Left forelimb (tissue), 1 donor: ENCODE measurements at regions not wholly inside any gene's neighbourhood (a gene's known extent, or its start where the extent isn't known, plus 50 kb on each side); places are given as distances from the start of the nearest gene placed in this dataset.
"Not testable (repeated sequence)": the region's sequence is repeated elsewhere in the genome, so short reads cannot be mapped to it uniquely, and the experiment has no call there.

Source experiments
- DNase-seq: peaks from one replicate; pipeline ENCODE4 v3.0.0-alpha.2; 2018; ENCODE audit warnings: low spot score

GRCh38 chr5:74402553-74402952, 238.0 kb downstream of the ENC1 start:
- no peak for DNase-seq

DNA sequence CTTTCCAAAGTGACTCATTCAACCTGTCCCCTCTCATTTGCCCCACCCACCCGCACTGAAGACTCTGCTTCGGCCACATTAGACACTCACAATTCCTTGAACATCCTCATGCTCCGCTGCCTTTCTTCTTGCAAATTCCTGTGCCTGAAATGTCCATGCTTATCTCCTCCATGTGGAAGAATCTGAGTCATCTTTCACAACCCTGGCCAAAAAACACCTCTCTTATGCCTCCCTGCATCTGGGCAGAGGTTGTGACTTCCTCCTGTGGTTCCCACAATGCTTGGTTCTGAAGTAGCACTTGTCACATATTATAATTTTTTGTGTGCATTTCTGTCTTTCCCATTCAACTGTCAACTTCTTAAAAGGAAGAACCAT, 238.6 kb downstream of the ENC1 start:
- no peak for DNase-seq

DNA sequence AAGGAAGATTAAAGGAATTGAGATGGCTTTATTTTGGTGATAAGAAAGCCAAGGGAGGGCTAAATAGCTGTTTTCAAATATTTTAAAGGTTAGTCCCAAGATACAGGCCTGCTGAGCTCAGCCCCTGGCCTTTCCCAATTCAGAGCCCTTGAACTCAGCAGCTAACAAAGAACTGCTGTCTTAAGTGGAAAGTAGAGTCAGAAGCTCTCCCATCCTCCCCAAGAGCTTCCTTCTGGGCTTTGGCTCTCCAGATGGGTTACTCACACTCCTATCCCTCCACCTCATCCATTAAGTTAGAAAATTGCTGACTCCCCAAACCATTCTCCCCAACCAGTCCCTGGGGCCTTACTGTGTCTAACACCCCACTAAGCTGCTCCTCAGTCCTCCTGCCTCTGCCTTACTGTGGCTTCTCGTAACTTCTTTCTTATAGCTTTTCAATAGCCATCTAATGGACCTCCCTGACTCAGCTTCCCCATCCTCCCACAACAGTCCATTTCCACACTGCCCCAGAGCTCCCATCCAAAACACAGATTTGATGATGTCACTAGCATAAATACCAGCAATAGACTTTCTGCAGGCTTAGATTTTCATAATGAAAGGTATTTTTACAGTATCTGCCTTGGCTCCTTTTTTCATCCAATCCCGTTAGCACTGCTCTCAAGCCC, 239.1 kb downstream of the ENC1 start:
- DNase-seq: no peak

DNA sequence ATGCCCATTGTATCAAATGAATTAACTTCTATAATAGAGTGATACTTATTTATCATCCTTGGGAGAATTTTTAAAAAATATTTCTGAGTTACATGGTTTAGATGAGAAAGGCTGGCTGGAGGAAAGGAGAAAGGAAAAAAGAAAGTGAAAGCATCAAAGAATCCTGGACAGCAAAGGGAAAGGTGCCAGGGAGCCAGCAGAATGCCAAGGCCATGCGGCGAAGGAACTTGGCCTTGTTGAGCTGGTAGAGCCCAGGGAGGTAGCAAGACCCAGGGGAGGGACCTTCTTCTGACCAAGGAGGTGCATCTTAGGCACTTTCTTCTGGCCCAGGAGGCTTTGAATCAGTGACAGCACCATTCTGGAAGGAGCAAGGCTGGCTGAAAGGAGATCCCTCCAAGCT, 240.5 kb downstream of the ENC1 start:
- no peak for DNase-seq

DNA sequence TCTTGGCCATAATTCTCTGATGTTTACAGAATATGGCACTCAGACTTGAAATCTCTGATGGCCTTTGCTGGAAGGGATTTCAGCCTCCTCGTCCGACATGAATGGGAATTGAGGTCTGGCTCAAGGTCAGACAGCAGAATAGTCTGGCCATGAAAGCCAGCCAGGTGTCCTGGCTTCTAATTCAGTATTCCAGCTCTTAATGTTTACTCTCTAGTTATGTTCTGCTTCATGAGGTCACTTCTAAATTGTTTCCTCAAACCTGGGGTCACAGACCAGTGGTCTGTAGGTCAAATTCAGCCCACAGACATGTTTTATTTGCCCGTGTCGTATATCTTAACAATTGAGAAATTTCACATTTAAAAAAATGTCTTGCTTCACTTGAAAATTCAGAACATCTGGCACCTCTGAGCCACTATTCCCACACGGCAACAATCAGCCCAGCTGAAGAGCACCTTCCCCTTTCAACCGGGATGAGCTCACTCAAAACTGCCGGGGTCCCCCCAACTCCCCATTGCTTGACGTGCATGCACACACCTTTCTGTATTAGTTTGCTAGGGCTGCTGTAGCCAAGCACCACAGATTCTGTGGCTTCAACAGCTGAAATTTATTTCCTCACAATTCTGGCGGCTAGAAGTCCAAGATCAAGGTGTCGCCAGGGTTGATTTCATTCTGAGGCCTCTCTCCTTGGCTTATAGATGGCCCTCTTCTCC, 243.5 kb downstream of the ENC1 start:
- DNase-seq: no peak

DNA sequence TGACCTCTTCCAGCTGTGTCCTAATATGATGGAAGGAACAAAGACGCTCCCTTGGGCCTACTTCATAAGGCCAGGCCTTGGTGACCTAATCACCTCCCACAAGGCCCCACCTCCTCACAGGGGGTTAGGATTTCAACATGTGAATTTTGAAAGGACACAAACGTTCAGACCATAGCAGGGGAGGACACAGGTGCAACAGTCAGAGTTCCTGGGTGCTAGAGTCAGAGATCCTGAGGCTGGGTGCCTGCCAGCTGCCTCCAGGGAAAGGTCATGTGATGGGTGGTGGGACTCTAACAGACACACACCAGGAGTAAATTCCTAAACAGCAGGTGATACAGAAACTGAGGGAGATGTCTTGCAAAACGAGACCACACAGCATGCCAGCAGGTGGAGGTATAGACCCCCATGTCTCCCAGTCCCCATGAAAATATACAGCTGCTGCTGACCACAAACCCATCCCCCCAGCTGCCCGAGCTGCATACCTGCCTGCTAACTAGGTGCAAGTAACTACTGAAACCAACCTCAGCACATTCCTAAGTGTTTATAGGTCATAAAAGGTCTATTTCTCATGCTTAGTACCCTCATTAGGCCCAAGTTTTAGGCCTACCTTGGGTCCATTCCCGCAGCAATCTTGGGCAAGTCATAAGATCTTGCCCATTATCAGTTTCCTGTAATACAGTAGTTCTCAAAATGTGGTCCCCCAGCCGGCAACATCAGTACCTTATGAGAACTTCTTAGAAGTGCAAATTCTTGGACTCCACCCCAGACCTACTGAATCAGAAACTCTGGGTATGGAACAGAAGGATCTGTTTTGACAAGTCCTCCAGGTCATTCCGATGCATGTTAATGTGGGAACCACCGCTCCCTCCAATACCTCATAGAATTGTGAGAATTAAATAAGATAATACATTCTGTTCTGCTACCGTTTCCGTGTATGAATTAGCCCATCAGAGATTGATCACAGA, 245.3 kb downstream of the ENC1 start:
- DNase-seq: no peak

DNA sequence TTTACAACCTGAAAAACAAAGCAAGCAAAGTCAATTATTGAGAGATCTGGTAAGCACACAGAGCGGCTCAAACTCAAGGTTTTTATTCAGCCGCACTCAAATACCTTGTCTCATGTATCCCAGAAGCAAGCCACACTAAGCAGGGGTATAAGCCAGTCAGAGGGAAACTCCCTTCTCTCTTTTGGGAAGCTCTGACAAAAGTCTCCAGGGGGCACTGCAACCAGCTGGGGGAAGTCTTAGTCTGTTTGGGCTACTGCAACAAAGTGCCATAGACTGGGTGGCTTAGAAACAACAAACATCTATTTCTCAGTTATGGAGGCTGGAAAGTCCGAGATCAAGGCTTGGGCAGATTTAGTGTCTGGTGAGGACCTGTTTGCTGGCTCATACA, 246.0 kb downstream of the ENC1 start:
- DNase-seq: no peak

GRCh38 chr5:74393943-74394342, 246.6 kb downstream of the ENC1 start:
- no peak for DNase-seq

DNA sequence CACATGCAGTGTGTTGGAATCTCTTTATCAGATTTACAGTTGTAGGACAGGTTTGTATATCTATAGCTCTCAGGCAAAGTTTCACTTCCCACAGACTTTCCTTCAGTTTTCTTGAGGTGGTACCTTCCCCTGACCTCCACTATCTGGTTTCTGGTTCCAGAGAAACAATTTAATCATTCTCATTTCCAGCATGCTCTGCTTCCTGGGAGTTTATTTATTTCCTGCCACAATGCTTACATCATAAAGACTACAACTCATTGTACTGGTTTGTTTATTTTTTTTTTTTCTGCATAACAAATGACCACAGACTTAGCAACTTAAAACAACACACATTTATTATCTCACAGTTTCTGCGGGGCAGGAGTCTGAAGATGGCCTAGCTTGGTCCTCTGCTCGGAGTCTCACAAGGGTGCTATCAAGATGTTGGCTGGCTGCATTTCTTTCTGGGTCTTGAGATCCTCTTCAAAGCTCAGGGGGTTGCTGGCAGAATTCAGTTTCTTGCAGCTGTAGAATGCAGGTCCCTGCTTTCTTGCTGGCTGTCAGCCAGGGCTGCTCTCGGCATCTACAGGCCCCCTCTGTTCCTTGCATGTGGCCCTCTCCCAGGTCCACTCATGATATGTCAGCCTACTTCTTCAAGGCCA, 247.7 kb downstream of the ENC1 start:
- DNase-seq: no peak

GRCh38 chr5:74391410-74391809, 249.1 kb downstream of the ENC1 start:
- DNase-seq: no peak

- no peak for DNase-seq
Observed at GRCh38 chr5:74390822-74391221, 249.7 kb downstream of the ENC1 start.

- no peak for DNase-seq
Observed at GRCh38 chr5:74390306-74390637, 250.3 kb downstream of the ENC1 start.

DNA sequence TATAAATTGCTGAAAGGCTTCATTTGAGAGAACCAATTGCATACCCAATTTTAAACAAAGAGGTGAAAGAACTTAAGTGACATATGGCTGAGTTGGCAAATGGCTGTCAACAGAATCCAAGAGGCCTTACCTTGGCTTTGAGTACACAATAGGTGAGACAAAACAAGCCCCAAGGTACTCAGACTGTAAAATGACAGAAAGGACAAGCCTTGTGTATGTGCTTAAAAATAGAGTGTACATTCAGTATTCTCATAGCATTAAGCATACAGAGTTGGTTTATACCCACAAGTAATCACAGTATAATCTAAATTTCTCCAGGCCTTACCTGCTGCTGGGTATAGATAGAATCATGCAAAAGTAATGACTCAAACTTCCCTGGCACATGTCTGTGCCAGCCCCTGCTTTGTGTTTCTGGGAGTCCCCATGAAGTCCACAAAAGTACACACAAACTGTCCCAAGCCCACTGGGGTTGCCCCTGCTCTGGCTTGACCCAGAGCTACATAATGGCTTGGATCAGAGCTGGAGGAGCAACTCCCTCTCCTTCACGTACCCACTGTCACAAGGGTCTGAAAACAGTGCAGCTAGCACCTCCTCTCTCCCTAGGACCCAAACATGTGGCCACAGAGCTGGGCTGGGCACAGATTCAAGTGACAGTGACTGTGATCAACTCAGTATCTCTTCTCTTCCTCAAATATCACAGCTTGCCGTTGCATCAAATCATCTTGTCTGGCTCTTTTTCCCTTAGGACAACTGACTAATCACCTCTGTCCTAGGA, 250.8 kb downstream of the ENC1 start:
- no peak for DNase-seq

DNA sequence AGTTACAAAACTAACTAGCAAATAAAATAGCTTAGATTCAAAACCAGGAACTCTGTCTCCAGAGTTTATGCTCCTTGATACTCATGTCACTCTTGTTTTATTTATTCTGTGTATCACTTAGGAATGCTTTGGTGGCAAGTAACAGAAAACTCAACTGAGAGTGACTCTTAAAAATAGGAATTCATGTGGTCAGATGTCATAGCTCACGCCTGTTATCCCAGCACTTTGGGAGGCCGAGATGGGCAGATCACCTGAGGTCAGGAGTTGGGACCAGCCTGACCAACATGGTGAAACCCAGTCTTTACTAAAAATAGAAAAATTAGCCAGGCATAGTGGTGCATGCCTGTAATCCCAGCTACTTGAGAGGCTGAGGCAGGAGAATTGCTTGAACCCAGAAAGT, 252.1 kb downstream of the ENC1 start:
- not testable (repeated sequence) for DNase-seq

DNA sequence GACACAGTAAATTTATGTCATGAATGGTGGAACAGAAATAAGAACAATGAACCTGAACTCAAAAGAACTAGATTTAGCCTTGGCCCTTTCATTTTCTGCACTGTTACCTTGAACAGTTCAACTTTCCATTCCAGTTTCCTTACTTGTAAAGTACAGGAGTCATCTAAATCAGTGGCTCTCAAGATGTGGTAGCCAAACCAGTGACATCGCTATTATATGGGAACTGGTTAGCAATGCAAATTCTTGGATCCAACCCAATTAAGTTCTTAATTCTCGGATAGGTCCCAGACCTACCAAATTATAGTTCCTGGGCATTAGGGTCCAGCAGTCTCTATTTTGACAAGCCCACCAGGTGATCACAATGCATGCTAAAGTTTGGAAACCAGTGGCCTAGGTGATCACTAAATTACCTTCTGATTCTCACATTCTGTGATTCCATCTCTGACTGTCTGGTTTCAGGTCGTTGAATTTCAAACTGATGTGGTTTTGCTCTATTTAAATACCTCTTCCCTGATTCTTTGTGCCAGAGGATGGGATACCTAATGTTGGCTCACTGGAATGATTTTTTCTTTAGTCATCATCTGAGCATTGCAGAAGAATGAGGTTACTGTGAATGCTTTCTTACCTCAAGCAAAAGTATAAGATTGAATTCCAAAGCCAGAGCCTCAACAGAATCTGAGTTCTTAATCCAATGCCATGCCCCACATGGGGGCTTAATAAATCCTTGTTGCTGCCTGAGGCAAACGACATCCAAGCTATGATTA, 253.8 kb downstream of the ENC1 start:
- DNase-seq: no peak

- no peak for DNase-seq
Observed at GRCh38 chr5:74384851-74385250, 255.7 kb downstream of the ENC1 start.

- no peak for DNase-seq
Observed at GRCh38 chr5:74382987-74383593, 257.4 kb downstream of the ENC1 start.

DNA sequence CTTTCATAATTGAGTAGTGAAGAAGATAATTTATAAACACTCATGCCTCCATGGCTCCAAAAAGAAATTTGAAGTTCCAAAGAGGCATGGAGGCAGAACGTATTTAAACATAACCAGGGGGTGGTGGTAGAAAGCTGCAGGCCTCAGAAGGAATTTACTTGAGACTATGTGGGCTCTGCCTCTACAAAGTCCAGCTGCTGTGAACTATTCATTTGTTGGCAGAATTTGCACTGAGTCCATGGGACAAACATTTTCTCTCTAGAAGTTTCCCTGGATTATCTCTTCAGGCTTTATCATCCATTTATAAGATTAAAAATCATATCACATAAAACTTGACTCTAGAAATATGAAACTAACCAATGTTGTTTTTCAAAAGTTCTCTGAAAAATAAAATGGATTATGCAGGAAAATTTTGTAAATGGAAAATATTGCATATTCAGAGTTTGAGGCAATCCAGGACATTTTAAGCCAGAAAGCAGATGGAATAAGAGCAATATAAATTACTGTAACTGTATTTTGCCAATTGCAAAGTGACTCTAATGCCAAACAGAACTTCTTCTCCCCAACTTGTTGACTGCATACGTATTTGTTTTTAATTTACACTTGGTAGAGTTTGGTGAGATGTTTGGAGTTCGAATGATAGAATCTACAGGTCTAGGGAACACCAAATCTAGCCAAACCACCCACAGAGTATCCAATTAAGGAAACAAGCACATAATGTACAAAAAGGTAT, 258.2 kb downstream of the ENC1 start:
- no peak for DNase-seq

DNA sequence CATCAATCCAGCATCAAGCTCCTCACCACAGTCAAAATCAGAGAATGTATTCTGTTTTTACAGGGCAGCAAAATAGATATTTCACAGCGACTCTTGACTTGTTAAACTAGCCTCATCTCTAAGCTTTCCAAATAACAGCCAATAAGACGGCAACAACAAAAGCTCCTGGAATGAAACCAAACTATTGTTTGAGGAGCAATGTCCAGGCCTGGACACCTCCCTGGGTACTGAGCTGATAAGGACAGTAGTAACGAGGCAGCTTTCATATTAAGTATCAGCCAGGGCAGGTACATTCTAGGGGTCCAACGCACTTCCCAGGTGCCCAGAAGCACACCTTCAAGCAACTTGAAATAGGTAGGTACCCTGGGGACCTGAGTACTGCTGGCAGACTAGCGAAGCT, 260.3 kb downstream of the ENC1 start:
- no peak for DNase-seq

- no peak for DNase-seq
Observed at GRCh38 chr5:74378464-74378863, 262.1 kb downstream of the ENC1 start.
